ENCODE measurements at regions not wholly inside any gene's neighbourhood (a gene's known extent, or its start where the extent isn't known, plus 50 kb on each side); places are given as distances from the start of the nearest gene placed in this dataset.

DNA sequence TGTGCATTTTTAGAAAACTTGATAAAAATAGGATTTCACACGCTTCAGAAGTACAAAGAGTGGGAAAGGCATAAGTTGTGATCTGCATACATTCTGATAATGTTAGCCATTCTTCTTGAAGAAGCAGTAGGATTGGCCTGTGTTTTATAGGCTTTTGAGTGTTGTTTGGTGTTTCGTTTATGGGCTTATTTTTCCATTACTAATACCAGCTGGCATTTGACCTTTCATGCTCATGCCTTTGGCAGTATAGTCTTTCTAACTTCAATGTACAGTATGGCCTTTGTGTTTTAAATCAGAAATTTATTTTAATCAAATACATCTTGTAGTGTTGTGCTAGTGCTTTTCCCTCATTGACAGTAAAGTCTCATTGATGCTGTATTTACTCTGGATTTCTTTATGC is 51.5 kb upstream of the SLC4A4 start:
- DNase-seq = no peak

DNA sequence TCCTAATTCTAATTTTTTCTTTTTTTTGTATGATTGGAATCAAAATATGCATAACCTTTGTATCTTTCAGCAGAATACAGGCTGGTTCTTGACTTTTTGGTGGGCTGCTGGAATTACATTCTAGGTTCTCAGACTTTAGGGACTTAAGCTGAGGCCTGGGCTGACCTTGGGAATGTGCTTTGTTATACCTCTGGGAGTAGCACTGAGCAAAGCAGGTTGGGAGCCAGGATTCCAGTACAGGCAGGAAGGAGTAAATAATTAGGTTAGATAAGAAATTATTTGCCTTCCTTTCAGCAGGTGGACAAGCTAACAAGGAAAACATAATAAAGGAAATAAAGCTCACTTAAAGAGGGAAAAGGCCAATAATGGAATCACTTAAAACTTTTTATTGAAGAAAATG is 49.9 kb upstream of the SLC4A4 start:
- no peak for DNase-seq
